GM20000 (cell line): ENCODE measurements at regions not wholly inside any gene's neighbourhood (a gene's known extent, or its start where the extent isn't known, plus 50 kb on each side); places are given as distances from the start of the nearest gene placed in this dataset.

Experiments
- DNase-seq: peaks from one replicate; pipeline ENCODE4 v3.0.0; 2012; ENCODE audit warnings: low spot score
- TF ChIP-seq, protein P1 (sequence below): IDR thresholded peaks from 2 replicates; pipeline ENCODE4 v1.5.1; 2012; ENCODE audit warnings: mild to moderate bottlenecking, control low read depth; ENCODE audit errors: extremely low read depth, missing control alignments

DNA sequence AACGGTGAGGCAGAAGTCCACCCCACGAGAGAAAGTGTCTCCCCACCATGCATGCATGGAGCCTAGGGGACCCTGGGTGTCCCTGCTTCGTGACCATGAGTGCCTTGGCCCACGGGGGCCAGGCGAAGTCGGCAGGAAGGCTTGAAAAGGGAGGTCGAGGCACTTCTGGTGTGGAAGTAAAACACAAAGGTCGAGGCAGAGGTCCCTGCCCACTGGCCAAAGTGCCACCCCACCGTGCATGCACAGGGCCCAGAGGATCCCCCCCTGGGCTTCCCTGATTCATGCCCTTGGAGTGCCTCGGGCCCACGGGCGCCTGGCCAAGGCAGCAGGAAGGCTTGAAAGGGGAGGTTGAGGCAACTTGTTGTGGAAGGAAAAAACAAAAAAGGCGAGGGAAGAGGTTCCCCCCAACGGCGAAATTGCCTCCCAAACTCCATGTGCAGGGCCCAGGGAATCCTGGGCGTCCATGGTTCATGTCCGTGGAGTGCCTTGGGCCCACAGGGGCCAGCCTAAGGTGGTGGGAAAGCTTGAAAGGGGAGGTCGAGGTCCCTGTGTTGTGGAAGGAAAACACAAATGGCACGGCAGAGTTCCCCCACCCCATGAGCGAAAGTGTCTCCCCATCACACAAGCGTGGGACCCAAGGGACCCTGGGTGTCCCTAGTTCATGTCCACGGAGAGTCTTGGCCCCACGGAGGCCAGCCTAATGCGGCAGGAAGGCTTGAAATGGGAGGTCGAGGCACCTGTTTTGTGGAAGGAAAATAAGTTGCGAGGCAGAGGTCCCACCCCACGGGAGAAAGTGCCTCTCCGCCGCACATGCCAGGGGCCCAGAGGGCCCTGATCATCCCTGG is 372.1 kb downstream of the ALG10 start:
- no peak for DNase-seq
- TF ChIP-seq, protein P1, sequence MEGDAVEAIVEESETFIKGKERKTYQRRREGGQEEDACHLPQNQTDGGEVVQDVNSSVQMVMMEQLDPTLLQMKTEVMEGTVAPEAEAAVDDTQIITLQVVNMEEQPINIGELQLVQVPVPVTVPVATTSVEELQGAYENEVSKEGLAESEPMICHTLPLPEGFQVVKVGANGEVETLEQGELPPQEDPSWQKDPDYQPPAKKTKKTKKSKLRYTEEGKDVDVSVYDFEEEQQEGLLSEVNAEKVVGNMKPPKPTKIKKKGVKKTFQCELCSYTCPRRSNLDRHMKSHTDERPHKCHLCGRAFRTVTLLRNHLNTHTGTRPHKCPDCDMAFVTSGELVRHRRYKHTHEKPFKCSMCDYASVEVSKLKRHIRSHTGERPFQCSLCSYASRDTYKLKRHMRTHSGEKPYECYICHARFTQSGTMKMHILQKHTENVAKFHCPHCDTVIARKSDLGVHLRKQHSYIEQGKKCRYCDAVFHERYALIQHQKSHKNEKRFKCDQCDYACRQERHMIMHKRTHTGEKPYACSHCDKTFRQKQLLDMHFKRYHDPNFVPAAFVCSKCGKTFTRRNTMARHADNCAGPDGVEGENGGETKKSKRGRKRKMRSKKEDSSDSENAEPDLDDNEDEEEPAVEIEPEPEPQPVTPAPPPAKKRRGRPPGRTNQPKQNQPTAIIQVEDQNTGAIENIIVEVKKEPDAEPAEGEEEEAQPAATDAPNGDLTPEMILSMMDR: no peak

DNA sequence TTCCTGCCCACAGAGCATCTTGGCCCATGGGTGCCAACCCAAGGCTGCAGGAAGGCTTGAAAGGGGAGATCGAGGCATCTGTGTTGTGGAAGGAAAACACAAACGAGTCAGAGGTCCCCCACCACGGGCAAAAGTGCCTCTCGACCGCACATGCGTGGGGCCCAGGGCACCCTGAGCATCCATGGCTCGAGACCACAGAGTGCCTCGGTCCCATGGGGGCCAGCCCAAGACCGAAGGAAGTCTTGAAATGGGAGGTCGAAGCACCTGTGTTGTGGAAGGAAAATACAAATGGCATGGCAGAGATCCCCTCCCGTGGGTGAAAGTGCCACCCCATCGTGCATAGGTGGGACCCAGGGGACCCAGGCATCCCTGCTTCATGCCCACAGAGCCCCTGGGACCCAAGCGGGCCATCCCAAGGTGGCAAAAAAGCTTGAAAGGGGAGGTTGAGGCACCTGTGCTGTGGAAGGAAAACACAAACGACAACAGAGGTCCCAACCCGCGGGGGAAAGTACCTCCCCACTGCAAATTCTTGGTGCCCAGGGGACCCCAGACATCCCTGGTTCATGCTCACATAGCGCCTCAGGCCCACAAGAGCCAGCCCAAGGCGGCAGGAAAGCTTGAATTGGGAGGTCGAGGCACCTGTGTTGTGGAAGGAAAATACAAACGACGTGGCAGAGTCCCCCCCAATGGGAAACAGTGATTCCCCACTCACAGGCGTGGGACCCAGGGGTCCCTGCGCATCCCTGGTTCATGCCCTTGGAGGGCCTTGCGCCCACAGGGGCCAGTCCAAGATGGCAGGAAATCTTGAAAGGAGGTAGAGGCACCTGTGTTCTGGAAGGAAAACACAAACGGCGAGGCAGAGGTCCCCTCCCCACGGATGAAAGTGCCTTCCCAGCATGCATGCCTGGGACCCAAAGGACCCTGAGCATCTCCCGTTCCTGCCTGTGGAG is 373.0 kb downstream of the ALG10 start:
- no peak for DNase-seq
- TF ChIP-seq, protein P1: no peak

DNA sequence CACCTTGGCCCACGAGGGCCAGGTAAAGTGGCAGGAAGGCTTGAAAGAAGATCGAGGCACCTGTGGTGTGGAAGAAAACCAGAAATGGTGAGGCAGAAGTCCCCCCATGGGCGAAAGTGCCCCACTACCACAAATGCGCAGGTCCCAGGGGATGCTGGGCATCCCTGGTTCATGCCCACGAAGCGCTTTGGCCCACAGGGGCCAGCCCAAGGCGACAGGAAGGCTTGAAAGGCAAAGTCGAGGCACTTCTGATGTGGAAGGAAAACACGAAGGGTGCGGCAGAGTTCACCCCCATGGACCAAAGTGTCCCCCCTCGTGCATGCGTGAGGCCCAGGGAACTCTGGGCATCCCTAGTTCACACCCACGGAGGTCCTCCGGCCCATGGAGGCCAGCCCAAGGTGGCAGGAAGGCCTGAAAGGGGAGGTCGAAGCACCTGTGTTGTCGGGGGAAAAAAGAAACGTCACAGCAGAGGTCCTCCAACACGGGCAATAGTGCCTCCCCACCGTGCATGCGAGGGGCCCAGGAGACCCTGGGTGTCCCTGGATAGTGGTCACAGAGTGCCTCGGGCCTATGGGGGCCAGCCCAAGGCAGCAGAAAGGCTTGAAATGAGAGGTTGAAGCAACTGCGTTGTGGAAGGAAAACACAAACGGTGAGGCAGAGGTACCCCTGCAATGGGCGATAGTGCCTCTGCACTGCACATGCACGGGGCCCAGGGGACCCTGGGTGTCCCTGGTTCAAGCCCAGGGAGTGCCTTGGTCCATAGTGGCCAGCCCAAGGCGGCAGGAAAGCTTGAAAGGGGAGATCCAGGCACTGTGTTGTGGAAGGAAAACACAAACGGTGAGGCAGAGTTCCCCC is 373.9 kb downstream of the ALG10 start:
- TF ChIP-seq, protein P1: no peak
- peak; percentile 0 for DNase-seq

DNA sequence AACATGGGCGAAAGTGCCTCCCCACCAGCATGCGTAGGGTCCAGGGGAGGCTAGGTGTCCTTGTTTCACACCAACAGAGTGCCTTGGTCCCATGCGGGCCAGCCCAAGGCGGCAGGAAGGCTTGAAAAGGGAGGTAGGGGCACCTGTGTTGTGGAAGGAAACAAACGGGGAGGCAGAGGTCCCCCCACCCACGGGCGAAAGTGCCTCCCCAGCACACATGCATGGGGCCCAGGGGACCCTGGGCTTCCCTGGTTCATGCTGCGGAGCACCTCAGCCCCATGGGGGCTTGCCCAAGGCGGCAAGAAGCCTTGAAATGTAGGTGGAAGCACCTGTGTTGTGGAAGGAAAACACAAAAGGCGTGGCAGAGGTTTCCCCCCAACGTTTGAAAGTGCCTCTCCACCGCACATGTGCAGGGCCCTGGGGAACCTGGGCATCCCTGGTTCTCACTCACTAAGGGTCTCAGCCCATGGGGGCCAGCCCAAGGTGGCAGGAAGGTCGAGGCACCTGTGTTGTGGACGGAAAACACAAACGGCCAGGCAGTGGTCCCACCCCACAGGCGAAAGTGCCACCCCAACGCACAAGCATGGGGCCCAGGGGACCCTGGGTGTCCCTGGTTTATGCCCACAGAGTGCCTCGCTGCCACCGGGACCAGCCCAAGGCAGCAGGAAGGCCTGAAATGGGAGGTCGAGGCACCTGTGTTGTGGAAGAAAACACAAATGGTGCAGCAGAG is 374.7 kb downstream of the ALG10 start:
- peak; percentile 0 for DNase-seq

DNA sequence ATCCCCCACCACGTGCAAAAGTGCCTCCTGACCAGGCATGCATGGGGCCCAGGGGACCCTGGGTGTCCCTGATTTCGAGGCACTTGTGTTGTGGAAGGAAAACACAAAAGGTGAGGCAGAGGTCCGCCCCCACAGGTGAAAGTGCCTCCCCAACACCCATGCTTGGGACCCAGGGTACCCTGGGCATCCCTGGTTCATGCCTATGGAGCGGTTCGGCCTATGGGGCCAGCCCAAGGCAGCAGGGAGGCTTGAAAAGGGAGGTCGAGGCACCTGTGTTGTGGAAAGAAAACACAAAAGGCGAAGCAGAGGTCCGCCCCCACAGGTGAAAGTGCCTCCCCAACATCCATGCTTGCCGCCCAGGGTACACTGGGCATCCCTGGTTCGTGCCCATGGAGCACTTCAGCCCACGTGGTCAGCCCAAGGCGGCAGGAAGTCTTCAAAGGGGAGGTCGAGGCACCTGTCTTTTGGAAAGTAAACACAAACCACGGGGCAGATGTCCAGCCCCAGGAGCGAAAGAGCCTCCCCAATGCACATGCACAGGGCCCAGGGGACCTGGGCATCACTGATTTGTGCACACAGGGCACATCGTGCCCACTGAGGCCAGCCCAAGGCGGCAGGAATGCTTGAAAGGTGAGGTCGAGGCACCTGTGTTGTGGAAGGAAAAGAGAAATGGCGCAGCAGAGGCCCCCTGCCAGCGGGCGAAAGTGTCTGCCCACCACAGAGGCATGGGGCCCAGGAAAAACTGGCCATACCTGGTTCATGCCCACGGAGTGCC is 375.5 kb downstream of the ALG10 start:
- TF ChIP-seq, protein P1: no peak
- peak; percentile 0 for DNase-seq

More for the DNA sequence above, 374.7 kb downstream of the ALG10 start:
- TF ChIP-seq, protein P1: no peak

DNA sequence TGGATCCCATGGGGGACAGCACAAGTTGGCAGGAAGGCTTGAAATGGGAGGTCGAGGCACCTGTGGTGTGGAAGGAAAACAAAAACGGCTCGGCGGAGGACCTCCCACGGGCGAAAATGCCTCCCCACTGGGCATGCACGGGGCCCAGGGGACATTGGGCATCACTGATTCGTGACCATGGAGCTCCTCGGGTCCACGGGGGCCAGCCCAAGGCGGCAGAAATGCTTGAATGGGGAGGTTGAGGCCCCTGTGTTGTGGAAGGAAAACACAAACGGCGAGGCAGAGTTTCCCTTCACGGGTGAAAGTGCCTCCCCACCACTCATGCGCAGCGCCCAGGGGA is 376.0 kb downstream of the ALG10 start:
- TF ChIP-seq, protein P1: no peak
- peak; percentile 0 for DNase-seq
